OCI-M2 (cell line): ENCODE measurements at regions not wholly inside any gene's neighbourhood (a gene's known extent, or its start where the extent isn't known, plus 50 kb on each side); places are given as distances from the start of the nearest gene placed in this dataset.
"Not testable (repeated sequence)": the region's sequence is repeated elsewhere in the genome, so short reads cannot be mapped to it uniquely, and the experiment has no call there.

ENCODE experiments used
- DNase-seq: peaks from one replicate; lab custom pipeline; 2025; ENCODE audit not compliant: unreplicated experiment; lab: John Stamatoyannopoulos, UW

- DNase-seq, result no peak
Measured at GRCh38 chr4:66750273-66750672, 795.0 kb downstream of the CENPC start.

GRCh38 chr4:66746918-66747317, 798.4 kb downstream of the CENPC start:
- DNase-seq, result not testable (repeated sequence)

DNA sequence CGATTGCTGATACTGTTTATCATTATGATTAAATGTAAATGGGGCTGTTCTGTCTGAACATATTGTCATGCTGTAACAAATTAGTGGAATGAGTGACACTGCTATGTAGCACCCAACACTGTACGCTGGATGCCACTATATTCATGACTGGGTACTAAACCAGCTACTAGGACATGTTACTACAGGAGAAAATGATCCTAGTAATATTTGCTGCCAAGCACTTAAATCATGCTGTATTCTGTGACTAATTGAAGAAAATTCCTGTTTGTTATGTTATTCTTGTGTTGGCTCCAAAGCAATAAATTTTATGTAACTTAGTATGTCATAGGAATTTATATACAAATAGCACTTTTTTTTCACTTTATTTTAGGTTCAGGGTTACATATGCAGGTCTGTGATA, 804.2 kb downstream of the CENPC start:
- DNase-seq, result no peak

DNA sequence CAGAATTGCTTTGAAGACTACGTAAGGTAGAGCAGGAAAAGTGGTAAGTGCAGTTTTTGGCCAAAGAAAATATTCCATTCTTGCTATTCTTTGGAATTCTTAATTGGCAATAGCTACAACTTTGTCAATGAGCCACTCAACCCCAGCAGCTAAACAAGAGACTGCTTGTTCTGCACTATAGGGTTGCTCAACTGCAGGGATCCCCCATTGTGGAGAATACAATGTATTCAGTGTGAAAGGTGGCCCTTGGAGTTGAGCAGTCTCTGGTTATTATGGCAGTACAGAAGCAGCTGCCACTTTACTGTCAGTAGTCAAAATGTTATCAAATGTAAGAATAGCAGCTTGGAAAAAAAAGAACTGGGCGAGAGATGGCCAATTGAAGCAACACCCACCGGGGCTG, 808.7 kb downstream of the CENPC start:
- DNase-seq, result no peak

- DNase-seq, result no peak
Measured at GRCh38 chr4:66728280-66728679, 817.0 kb downstream of the CENPC start.

- DNase-seq, result not testable (repeated sequence)
Measured at GRCh38 chr4:66712301-66712921, 832.9 kb downstream of the CENPC start.

GRCh38 chr4:66704243-66704642, 841.1 kb downstream of the CENPC start:
- DNase-seq, result no peak

DNA sequence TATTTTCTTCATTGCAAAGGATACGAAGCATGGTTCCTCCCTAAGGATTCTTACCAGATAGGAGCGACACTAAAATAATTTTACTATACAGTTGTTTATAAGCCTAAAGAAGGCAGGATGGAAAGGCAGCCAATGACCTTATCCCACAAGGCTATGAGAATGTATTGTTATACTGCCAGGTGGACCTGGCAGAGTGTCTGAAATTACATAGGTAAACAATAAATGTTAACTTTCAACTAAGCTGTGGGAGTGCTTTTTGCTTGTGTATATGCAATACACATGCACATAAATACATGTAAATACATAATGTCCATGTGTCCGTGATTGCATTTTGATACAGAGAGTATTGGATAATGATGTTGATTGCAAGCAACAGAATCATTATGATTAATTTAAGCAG, 850.6 kb downstream of the CENPC start:
- DNase-seq, result no peak

DNA sequence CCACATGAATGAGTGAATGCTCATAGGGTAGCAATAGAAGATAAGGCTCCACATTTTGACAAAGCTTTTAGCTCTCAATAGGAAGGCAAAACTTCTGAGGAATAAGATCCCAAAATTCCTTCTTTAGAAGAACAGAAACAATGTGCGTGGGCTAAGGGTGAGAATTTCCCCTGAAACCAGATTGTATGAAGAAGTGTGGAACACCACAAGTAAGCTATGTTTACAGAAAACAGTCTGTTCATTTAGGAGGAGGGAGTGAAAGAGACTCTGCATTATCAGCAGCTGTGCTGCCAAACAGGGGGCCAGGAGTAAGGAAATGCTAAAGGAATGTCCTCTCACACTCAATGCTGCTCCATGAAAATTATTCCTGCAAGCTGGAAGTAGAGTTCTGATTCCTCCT, 851.6 kb downstream of the CENPC start:
- no peak for DNase-seq

- no peak for DNase-seq
Measured at GRCh38 chr4:66691101-66691500, 854.2 kb downstream of the CENPC start.

GRCh38 chr4:66688674-66689073, 856.6 kb downstream of the CENPC start:
- no peak for DNase-seq

DNA sequence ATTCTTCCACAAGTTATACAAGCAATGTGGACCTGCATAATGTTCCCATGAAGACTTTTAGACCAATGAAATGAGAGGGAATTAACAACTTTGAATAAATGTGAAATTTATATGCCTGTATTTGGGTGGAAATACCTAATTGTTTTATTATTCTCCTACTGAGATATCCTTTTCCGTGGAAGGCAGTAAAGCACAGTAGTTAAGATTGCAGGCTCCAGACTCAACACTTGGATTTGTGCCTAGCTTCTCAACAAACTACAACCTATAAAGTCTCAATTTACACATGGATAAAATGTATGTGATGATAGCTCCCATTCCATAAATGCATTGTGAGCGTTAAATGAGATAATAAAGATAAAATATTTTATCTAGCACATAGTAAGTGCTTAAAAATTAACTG, 857.8 kb downstream of the CENPC start:
- DNase-seq, result no peak

GRCh38 chr4:66681962-66682361, 863.3 kb downstream of the CENPC start:
- DNase-seq, result no peak

DNA sequence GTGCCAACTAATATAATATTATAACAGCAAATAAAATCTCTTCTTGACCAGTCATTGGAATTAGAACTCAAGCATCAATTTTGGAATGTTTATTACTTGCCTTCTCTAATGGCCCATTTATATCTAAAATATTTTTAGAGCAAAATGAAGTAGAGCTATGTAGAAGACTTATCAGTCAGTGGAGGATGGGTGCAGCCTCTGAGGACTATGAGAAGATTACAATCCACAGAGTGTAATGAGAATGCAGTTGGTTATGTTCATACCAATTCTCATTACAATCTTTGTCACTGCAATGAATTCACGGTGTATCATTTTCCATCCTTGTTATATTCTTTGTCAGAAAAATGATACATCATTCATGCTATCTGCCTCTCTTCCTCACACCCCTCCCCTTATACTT, 878.1 kb downstream of the CENPC start:
- no peak for DNase-seq

DNA sequence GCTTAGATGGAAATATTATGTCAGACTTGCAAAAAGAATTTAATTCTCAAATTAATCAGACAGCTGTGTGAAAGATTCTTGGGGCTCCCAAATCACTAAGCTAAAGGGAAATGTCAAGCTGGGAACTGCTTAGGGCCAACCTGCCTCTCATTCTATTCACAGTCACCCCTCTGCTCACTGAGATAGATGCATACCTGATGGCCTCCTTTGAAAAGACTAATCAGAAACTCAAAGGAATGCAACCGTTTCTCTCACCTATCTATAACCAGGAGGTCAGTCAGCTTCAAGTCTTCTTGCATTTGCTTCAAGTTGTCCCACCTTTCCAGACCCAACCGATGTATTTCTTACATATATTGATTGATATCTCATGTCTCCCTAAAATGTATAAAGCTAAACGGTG, 882.7 kb downstream of the CENPC start:
- no peak for DNase-seq

DNA sequence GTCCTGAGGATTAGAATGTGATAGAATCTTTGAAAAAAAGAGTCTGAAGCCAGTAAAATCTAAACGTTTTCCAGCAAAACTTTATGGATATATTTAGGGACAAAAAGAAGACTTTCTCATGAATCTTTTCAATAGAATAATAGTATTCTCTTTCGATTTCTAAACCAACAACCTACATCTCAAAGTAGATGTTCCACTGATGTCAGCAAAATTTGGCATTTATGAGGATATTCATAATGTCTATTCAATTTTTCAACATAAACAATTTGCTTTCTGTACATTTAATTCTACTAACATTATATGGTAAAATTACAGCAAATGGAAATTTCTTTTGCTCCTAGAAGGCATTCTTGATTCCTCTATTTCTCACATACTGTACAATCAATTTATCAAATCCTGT, 886.5 kb downstream of the CENPC start:
- no peak for DNase-seq

- DNase-seq, result no peak
Measured at GRCh38 chr4:66655505-66655904, 889.8 kb downstream of the CENPC start.

DNA sequence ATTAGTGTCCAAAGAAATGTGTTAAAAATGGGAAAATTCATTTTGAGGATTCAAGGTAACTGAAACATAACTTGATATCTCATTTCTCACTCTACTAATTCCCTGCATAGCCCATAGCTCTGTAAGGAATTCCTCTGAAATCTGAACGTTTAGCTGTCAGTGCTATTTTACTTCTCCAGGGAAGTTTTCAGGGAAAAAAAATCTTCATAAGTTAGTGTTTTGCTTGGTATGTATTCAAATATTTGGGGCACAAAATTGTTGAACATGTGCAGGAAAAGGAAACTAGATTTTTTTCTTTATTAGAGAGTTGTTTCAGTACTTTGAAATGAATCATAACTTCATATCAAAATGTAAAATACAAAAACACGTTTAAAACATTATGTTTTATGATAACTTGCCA, 891.4 kb downstream of the CENPC start:
- DNase-seq, result no peak

DNA sequence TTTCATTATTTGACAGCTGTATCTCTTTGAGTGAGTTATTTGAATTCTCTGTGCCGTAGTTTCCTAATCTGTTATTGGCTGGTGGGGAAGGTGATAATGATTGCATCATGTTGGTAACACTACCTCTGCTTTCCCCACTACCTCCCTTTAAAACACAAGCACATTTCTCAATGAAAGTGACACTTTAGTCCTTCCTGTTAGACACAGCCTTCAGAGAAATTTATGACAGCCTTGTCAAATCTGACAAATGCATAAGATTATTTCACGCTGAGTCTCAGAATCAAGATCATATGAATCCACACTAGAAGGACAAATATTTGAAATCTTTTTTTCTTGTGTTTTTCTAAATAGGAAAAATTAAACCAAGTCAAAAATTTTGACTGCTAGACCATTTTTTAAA, 896.1 kb downstream of the CENPC start:
- no peak for DNase-seq

GRCh38 chr4:66647926-66648325, 897.4 kb downstream of the CENPC start:
- DNase-seq, result no peak

- DNase-seq, result no peak
Measured at GRCh38 chr4:66647476-66647875, 897.8 kb downstream of the CENPC start.

DNA sequence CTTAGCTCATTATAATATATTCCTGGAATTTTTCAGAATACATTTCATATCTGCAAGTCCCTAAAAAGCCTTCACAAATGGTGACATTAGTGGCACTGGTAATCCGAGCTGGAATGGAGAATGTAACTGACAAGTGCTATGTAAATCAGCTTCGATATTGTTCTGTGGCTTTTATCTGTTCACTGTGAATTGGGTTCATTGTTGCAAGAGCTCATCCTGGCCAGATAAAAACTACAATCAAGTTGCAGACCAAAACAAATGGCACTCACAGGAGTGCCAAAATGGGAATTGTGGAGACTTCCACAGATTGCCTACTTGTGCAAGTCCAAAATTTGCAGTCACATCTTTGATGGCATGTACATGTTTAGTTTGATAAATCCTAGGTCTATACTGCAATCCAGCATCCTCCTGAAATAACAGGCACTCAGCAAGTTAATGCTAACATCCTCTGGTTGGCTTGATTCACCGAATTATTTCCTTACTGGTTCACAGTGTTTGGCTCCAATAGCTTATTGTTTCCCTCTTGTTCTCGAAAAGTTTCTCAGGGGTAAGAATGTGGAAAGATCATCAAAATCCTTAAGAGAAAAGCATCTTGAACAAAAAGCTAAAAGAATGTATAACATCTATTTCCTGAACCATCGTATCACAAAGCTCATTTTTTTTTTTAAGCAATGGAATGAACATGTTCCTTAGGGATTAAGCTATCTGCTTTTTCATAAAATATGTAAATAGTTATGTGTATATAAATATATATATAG, 904.9 kb downstream of the CENPC start:
- no peak for DNase-seq

GRCh38 chr4:66639361-66639760, 905.9 kb downstream of the CENPC start:
- no peak for DNase-seq
